Breast epithelium (tissue), 3 donors: ENCODE measurements at regions not wholly inside any gene's neighbourhood (a gene's known extent, or its start where the extent isn't known, plus 50 kb on each side); places are given as distances from the start of the nearest gene placed in this dataset.

Experiments used
- POLR2A ChIP-seq: fragments of 450-650 bp; IDR thresholded peaks from one replicate; pipeline ENCODE4 v1.6.1; 2016; ENCODE audit warnings: antibody characterized with exemption, mild to moderate bottlenecking, moderate library complexity
- POLR2AphosphoS5 ChIP-seq, 3 donors: sonication (generic); formaldehyde crosslinking; IDR thresholded peaks; one replicate each; pipeline ENCODE4 v1.6.1; 2017; ENCODE audit warnings: antibody characterized with exemption in 3 of 3
- TF ChIP-seq, protein P1 (sequence below), 3 donors: fragments of 450-650 bp; IDR thresholded peaks; one replicate each; pipeline ENCODE4 v1.5.1; 2016 to 2017; ENCODE audit warnings: antibody characterized with exemption in 3 of 3, mild to moderate bottlenecking in 3 of 3, moderate library complexity in 3 of 3

DNA sequence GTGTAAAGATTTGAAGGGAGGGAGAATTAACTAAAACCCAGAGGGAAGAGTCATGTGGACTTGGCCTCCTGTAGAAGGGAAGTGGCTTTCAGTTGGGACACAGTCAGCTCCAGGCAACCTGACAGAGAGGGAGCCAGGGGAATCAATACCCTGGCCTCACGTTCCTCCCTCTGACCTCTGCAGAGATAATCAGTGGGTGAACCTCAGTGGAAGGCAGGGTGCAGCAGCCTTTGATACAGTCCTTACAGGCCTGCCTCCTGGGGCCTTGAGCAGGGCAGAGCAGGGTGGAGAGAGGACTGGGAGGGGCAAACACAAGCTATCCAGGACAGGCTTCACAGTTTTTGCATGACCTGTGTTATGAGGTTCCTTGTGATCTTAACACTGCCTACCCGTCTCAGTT lies 61.9 kb upstream of the GPBP1 start:
- no peak for TF ChIP-seq POLR2A
- TF ChIP-seq POLR2AphosphoS5 (IDR thresholded peaks at IDR 0.05), result no peak
- TF ChIP-seq, protein P1, sequence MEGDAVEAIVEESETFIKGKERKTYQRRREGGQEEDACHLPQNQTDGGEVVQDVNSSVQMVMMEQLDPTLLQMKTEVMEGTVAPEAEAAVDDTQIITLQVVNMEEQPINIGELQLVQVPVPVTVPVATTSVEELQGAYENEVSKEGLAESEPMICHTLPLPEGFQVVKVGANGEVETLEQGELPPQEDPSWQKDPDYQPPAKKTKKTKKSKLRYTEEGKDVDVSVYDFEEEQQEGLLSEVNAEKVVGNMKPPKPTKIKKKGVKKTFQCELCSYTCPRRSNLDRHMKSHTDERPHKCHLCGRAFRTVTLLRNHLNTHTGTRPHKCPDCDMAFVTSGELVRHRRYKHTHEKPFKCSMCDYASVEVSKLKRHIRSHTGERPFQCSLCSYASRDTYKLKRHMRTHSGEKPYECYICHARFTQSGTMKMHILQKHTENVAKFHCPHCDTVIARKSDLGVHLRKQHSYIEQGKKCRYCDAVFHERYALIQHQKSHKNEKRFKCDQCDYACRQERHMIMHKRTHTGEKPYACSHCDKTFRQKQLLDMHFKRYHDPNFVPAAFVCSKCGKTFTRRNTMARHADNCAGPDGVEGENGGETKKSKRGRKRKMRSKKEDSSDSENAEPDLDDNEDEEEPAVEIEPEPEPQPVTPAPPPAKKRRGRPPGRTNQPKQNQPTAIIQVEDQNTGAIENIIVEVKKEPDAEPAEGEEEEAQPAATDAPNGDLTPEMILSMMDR (IDR thresholded peaks at IDR 0.05), result no peak
